ENCODE measurements at regions not wholly inside any gene's neighbourhood (a gene's known extent, or its start where the extent isn't known, plus 50 kb on each side); places are given as distances from the start of the nearest gene placed in this dataset.
"Not testable (repeated sequence)": the region's sequence is repeated elsewhere in the genome, so short reads cannot be mapped to it uniquely, and the experiment has no call there.

GRCh38 chr14:27608377-27608776, 1010.5 kb upstream of the NOVA1 start:
- DNase-seq (ENCODE audit: low read depth, low spot score): no peak
- H3K4me3 ChIP-seq (ENCODE audit: low read length): no peak overlapping the region

GRCh38 chr14:27612121-27612520, 1014.3 kb upstream of the NOVA1 start:
- no peak for DNase-seq (ENCODE audit: low read depth, low spot score)
- H3K4me3 ChIP-seq (ENCODE audit: low read length): no peak overlapping the region

GRCh38 chr14:27613102-27613501, 1015.3 kb upstream of the NOVA1 start:
- DNase-seq (ENCODE audit: low read depth, low spot score): no peak
- no peak overlapping the region for H3K4me3 ChIP-seq (ENCODE audit: low read length)

- no peak for DNase-seq (ENCODE audit: low read depth, low spot score)
- no peak overlapping the region for H3K4me3 ChIP-seq (ENCODE audit: low read length)
These were observed 1025.9 kb upstream of the NOVA1 start for GRCh38 chr14:27623782-27624181.

GRCh38 chr14:27634056-27634970, 1036.5 kb upstream of the NOVA1 start:
- no peak overlapping the region for H3K4me3 ChIP-seq (ENCODE audit: low read length)
- DNase-seq (ENCODE audit: low read depth, low spot score): no peak

DNA sequence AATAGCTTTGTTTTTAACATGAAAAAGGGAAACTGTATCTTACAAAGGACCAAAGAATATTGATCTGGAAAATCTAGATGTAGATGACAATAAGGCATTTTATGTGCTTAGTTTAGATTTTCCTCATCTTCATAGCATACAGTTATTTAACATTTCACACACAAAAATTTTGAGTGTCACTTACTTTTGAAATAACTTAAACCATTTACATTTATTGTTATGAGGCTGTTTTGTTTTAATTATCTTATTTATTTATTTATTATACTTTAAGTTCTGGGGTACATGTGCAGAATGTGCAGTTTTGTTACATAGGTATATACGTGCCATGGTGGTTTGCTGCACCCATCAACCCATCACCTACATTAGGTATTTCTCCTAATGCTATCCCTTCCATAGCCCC, 1042.9 kb upstream of the NOVA1 start:
- not testable (repeated sequence) for DNase-seq (ENCODE audit: low read depth, low spot score); H3K4me3 ChIP-seq (ENCODE audit: low read length)

- H3K4me3 ChIP-seq (ENCODE audit: low read length): no peak overlapping the region
- no peak for DNase-seq (ENCODE audit: low read depth, low spot score)
These were observed 1044.5 kb upstream of the NOVA1 start for GRCh38 chr14:27642251-27642866.

- no peak overlapping the region for H3K4me3 ChIP-seq (ENCODE audit: low read length)
- no peak for DNase-seq (ENCODE audit: low read depth, low spot score)
These were observed 1062.8 kb upstream of the NOVA1 start for GRCh38 chr14:27660683-27661082.

GRCh38 chr14:27668531-27668930, 1070.7 kb upstream of the NOVA1 start:
- H3K4me3 ChIP-seq (ENCODE audit: low read length): no peak overlapping the region
- no peak for DNase-seq (ENCODE audit: low read depth, low spot score)

- no peak overlapping the region for H3K4me3 ChIP-seq (ENCODE audit: low read length)
These were observed 1074.2 kb upstream of the NOVA1 start for GRCh38 chr14:27672047-27672446.

DNA sequence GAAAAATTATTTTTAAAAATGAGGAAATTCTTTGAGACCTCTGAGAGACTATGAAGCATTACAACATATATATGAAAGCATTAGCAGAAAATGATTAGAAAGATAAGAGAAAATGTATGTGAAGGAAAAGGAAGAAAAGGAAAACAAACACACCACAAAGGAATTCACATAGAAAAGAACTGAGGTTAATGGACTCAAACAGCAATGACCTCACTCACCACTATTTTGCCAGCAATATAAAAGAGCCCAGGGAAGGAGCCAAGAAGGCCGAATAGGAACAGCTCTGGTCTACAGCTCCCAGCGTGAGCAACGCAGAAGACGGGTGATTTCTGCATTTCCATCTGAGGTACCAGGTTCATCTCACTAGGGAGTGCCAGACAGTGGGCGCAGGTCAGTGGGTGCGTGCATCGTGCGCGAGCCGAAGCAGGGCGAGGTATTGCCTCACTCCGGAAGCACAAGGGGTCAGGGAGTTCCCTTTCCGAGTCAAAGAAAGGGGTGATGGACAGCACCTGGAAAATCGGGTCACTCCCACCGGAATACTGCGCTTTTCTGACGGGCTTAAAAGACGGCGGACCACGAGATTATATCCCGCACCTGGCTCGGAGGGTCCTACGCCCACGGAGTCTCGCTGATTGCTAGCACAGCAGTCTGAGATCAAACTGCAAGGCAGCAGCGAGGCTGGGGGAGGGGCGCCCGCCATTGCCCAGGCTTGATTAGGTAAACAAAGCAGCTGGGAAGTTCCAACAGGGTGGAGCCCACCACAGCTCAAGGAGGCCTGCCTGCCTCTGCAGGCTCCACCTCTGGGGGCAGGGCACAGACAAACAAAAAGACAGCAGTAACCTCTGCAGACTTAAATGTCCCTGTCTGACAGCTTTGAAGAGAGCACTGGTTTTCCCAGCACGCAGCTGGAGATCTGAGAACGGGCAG, 1075.2 kb upstream of the NOVA1 start:
- not testable (repeated sequence) for DNase-seq (ENCODE audit: low read depth, low spot score); H3K4me3 ChIP-seq (ENCODE audit: low read length)

More at GRCh38 chr14:27672047-27672446, 1074.2 kb upstream of the NOVA1 start:
- no peak for DNase-seq (ENCODE audit: low read depth, low spot score)

DNA sequence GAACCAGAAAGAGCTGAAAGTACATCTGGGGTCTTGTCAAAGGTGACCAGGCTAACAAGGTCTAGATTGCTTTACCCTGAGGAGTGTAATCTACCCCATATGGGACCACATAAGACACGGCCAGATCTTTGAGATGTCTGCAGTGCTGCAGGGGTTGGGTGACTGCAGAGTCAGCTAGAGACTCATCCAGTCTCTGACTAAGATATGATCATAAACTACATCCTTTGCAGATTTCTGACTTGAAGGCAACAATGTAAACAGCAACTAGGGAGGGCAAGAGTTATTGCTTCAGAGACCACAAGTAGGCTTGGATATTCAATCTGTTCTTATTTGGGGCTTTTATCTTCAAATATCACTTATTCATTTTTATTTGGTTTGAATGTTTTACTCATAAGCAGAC, 1080.5 kb upstream of the FOXG1 start:
- DNase-seq (ENCODE audit: low read depth, low spot score): no peak
- no peak overlapping the region for H3K4me3 ChIP-seq (ENCODE audit: low read length)

GRCh38 chr14:27688841-27689444, 1077.6 kb upstream of the FOXG1 start:
- DNase-seq (ENCODE audit: low read depth, low spot score): no peak
- no peak overlapping the region for H3K4me3 ChIP-seq (ENCODE audit: low read length)

- H3K4me3 ChIP-seq (ENCODE audit: low read length): no peak overlapping the region
- DNase-seq (ENCODE audit: low read depth, low spot score): no peak
These were observed 1054.2 kb upstream of the FOXG1 start for GRCh38 chr14:27712364-27712763.

GRCh38 chr14:27715561-27715960, 1051.0 kb upstream of the FOXG1 start:
- no peak overlapping the region for H3K4me3 ChIP-seq (ENCODE audit: low read length)
- DNase-seq (ENCODE audit: low read depth, low spot score): no peak

- DNase-seq (ENCODE audit: low read depth, low spot score): no peak
These were observed 1044.8 kb upstream of the FOXG1 start for GRCh38 chr14:27721760-27722159.

GRCh38 chr14:27725482-27725881, 1041.1 kb upstream of the FOXG1 start:
- H3K4me3 ChIP-seq (ENCODE audit: low read length): no peak overlapping the region
- DNase-seq (ENCODE audit: low read depth, low spot score): no peak

More at GRCh38 chr14:27721760-27722159, 1044.8 kb upstream of the FOXG1 start:
- H3K4me3 ChIP-seq (ENCODE audit: low read length): no peak overlapping the region

DNA sequence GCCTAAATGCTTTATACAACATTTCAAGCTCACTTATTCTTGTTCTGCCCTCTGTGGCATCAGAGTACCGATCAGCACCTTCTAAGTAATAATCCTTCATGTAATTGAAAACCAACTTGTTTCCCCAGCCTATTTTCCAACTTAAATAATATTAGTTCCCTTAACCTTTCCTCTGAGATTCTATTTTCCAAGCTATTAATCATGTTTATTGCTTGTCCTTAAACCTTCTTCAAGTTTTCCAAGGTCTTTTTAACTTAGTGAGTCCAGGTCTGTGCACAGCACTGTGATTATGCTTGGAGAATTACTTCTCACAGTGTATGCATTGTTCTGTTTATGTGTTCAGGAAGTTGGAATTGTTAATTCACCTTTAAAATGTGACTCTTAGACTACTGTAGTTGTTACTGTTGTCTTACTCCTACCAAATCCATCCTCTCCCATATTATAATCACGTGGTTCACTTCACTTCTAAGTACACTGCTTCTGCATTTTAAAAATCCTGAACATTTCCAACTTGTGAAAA, 1039.3 kb upstream of the FOXG1 start:
- no peak for DNase-seq (ENCODE audit: low read depth, low spot score)
- H3K4me3 ChIP-seq (ENCODE audit: low read length): no peak overlapping the region

GRCh38 chr14:27730204-27730603, 1036.4 kb upstream of the FOXG1 start:
- DNase-seq (ENCODE audit: low read depth, low spot score): no peak
- H3K4me3 ChIP-seq (ENCODE audit: low read length): no peak overlapping the region
